BLaER1 (cell line): ENCODE measurements at regions not wholly inside any gene's neighbourhood (a gene's known extent, or its start where the extent isn't known, plus 50 kb on each side); places are given as distances from the start of the nearest gene placed in this dataset.

Source experiments
- H3K27ac ChIP-seq: shearing (Covaris generic); formaldehyde crosslinking; 2 replicates; pipeline ENCODE4 v1.8.1; 2022
- H3K27me3 ChIP-seq: shearing (Covaris generic); formaldehyde crosslinking; 2 replicates; pipeline ENCODE4 v1.8.1; 2022
- H3K36me3 ChIP-seq: shearing (Covaris generic); formaldehyde crosslinking; 2 replicates; pipeline ENCODE4 v1.8.1; 2022
- H3K4me1 ChIP-seq: shearing (Covaris generic); formaldehyde crosslinking; 2 replicates; pipeline ENCODE4 v1.8.1; 2022
- H3K4me2 ChIP-seq: shearing (Covaris generic); formaldehyde crosslinking; 2 replicates; pipeline ENCODE4 v1.8.1; 2022
- H3K4me3 ChIP-seq: shearing (Covaris generic); formaldehyde crosslinking; 2 replicates; pipeline ENCODE4 v1.8.1; 2022
- H3K9ac ChIP-seq: shearing (Covaris generic); formaldehyde crosslinking; 2 replicates; pipeline ENCODE4 v1.8.1; 2022
- H3K9me3 ChIP-seq: shearing (Covaris generic); formaldehyde crosslinking; 2 replicates; pipeline ENCODE4 v1.8.1; 2022
- H4K20me1 ChIP-seq: shearing (Covaris generic); formaldehyde crosslinking; 2 replicates; pipeline ENCODE4 v1.8.1; 2022
- Cebpa-rat ChIP-seq: shearing (Covaris generic); IDR thresholded peaks from 2 replicates; pipeline ENCODE4 v1.8.1; 2022

GRCh38 chr5:133797167-133797566, 171.3 kb downstream of the C5orf15 start:
- Histone ChIP-seq H3K9me3 (no peaks in the 10 kb centered on the region), H3K4me2 (no peak overlapping the region), H3K27ac (no peak overlapping the region), H3K4me3 (no peak overlapping the region), H3K4me1 (peaks cover 21% of the 10 kb centered on the region), H3K36me3 (no peaks in the 10 kb centered on the region), H4K20me1 (no peaks in the 10 kb centered on the region), H3K27me3 (no peaks in the 10 kb centered on the region), H3K9ac (no peak overlapping the region)
- TF ChIP-seq Cebpa-rat, result no peak

GRCh38 chr5:133796186-133796585, 172.2 kb downstream of the C5orf15 start:
- no peak overlapping the region for H3K4me2 ChIP-seq
- H3K27me3 ChIP-seq, result no peaks in the 10 kb centered on the region
- TF ChIP-seq Cebpa-rat, result no peak
- H3K4me3 ChIP-seq, result no peak overlapping the region
- no peaks in the 10 kb centered on the region for H4K20me1 ChIP-seq
- peaks cover 11% of the 10 kb centered on the region for H3K4me1 ChIP-seq
- no peak overlapping the region for H3K27ac ChIP-seq
- H3K36me3 ChIP-seq, result no peaks in the 10 kb centered on the region
- no peaks in the 10 kb centered on the region for H3K9me3 ChIP-seq
- H3K9ac ChIP-seq, result no peak overlapping the region

GRCh38 chr5:133794771-133795415, 173.5 kb downstream of the C5orf15 start:
- H3K27ac ChIP-seq, result no peak overlapping the region
- no peak for TF ChIP-seq Cebpa-rat
- H3K4me1 ChIP-seq, result no peaks in the 10 kb centered on the region
- no peak overlapping the region for H3K4me2 ChIP-seq
- H3K36me3 ChIP-seq, result no peaks in the 10 kb centered on the region
- H3K27me3 ChIP-seq, result no peaks in the 10 kb centered on the region
- H3K9ac ChIP-seq, result no peak overlapping the region
- no peaks in the 10 kb centered on the region for H4K20me1 ChIP-seq
- no peak overlapping the region for H3K4me3 ChIP-seq
- H3K9me3 ChIP-seq, result no peaks in the 10 kb centered on the region

DNA sequence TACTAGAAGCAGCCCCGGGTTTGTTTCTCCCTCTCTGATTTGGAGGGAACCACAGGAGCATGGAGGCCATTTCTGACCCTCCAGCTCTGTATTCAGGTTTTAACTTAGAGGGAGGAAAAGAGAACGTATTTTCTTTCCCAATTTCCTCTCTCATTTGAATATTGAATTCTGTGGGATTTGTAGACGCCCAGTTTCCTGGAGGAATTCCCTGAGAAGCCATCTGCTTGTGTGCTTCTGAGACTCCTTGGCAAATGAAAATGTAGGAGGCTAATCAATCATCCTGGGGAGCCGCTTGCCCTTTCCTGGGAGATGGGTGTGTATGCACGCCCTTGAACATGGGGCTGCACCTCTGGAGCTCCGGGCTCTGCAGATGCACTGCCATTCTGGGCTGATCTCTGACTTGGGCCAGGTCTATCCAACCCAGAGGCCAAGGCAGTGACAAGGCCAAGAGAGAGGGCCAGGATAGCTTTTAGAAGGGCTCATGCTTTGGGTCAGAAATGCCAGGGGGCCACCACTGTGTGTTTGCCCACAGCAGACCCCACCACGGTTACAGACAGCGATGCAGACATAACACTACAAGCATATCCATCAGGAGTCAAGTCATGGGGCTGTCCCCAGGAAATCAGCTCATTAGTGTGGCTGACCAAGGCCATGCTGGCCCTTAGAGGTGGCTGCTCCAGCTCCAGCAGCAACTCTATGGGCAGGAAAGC, 174.5 kb downstream of the C5orf15 start:
- H3K4me3 ChIP-seq, result no peak overlapping the region
- H3K4me2 ChIP-seq, result no peak overlapping the region
- no peaks in the 10 kb centered on the region for H3K4me1 ChIP-seq
- no peaks in the 10 kb centered on the region for H3K36me3 ChIP-seq
- no peaks in the 10 kb centered on the region for H4K20me1 ChIP-seq
- no peaks in the 10 kb centered on the region for H3K27me3 ChIP-seq
- H3K9ac ChIP-seq, result no peak overlapping the region
- no peak for TF ChIP-seq Cebpa-rat
- no peaks in the 10 kb centered on the region for H3K9me3 ChIP-seq
- H3K27ac ChIP-seq, result no peak overlapping the region

GRCh38 chr5:133792655-133793054, 175.8 kb downstream of the C5orf15 start:
- Histone ChIP-seq H3K4me1 (no peaks in the 10 kb centered on the region), H3K9ac (no peak overlapping the region), H3K36me3 (no peaks in the 10 kb centered on the region), H3K27me3 (no peaks in the 10 kb centered on the region), H4K20me1 (no peaks in the 10 kb centered on the region), H3K4me3 (no peak overlapping the region), H3K9me3 (no peaks in the 10 kb centered on the region), H3K27ac (no peak overlapping the region), H3K4me2 (no peak overlapping the region)
- TF ChIP-seq Cebpa-rat, result no peak

- Histone ChIP-seq H3K27ac (no peak overlapping the region), H3K4me1 (no peaks in the 10 kb centered on the region), H3K4me2 (no peak overlapping the region), H3K27me3 (no peaks in the 10 kb centered on the region), H3K9me3 (no peaks in the 10 kb centered on the region), H3K36me3 (no peaks in the 10 kb centered on the region), H4K20me1 (no peaks in the 10 kb centered on the region), H3K9ac (no peak overlapping the region), H3K4me3 (no peak overlapping the region)
- no peak for TF ChIP-seq Cebpa-rat
These were observed 176.4 kb downstream of the C5orf15 start for GRCh38 chr5:133792024-133792423.

GRCh38 chr5:133790898-133791297, 177.5 kb downstream of the C5orf15 start:
- no peak for TF ChIP-seq Cebpa-rat
- H3K4me2 ChIP-seq, result no peak overlapping the region

DNA sequence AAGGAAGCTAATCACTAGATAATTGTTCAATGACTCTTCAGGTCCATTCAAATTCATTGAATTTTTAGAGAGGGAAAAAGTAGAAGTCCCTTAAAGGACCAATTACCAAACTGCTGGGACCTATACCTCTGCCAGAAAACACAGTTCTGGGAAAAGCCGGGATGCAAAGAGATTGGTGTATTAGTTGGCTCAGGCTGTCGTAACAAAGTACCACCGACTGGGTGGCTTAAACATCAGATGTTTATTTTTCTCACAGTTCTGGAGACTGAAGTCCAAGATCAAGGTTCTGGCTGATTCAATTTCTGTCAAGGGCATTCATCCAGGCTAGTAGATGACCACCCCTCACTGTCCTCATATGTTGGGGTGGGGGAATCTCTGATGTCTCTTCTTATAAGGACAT, 177.1 kb upstream of the FSTL4 start:
- TF ChIP-seq Cebpa-rat, result no peak
- Histone ChIP-seq H3K36me3 (no peaks in the 10 kb centered on the region; the same call in 1 of the 2 replicates), H3K27me3 (no peaks in the 10 kb centered on the region), H3K4me3 (no peak overlapping the region), H3K4me1 (no peaks in the 10 kb centered on the region), H3K27ac (no peak overlapping the region), H3K4me2 (no peak overlapping the region), H4K20me1 (no peaks in the 10 kb centered on the region), H3K9me3 (peaks cover 7% of the 10 kb centered on the region; the same call in 1 of the 2 replicates), H3K9ac (no peak overlapping the region)

More at GRCh38 chr5:133790898-133791297, 177.5 kb downstream of the C5orf15 start:
- Histone ChIP-seq H4K20me1 (no peaks in the 10 kb centered on the region), H3K4me3 (no peak overlapping the region), H3K27me3 (no peaks in the 10 kb centered on the region), H3K27ac (no peak overlapping the region), H3K36me3 (no peaks in the 10 kb centered on the region), H3K9me3 (no peaks in the 10 kb centered on the region), H3K4me1 (no peaks in the 10 kb centered on the region), H3K9ac (no peak overlapping the region)

DNA sequence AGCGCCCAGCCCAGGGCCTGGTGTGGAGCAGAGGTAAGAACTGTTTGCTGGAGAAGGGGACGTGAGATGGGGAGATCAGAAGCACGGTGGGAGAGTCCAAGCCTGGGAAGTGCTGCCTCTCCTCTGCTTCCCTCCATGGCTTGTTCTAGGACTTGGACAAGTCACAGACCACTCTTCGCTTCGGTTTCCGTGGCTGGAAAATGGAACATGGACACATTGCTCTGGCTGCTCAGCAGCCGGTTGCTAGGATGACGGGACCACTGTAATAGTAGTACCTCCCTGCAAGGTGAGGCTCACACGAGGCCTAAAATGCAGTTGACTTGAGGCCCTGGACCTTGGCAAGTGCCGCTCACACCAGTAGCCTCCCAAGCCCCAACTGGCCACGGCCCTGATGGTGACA, 175.8 kb upstream of the FSTL4 start:
- peaks cover 7% of the 10 kb centered on the region; the same call in 1 of the 2 replicates for H3K9me3 ChIP-seq
- H3K36me3 ChIP-seq, result no peaks in the 10 kb centered on the region; the same call in 1 of the 2 replicates
- TF ChIP-seq Cebpa-rat, result no peak
- H4K20me1 ChIP-seq, result no peaks in the 10 kb centered on the region
- H3K4me3 ChIP-seq, result no peak overlapping the region
- no peaks in the 10 kb centered on the region for H3K4me1 ChIP-seq
- H3K4me2 ChIP-seq, result no peak overlapping the region
- no peak overlapping the region for H3K9ac ChIP-seq
- H3K27me3 ChIP-seq, result no peaks in the 10 kb centered on the region
- H3K27ac ChIP-seq, result no peak overlapping the region

DNA sequence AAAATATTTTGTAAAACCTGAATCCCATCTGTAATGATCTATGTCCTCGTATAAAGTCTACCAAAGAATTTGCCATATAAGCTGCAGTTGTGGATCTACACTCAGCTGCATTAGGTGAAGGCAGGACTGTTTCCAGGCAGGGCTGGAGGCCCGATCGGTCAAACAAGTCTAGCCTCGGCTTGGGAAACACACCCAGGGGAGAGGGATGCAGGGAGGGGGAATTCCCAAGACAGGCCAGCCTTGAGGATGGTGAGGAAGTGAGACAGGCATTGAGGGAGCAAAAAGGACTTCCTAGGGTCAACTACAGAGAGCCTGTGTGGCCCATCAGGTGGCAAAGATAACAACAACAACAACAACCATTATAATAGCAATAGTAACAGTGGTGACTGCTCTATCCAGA, 174.1 kb upstream of the FSTL4 start:
- Histone ChIP-seq H3K27ac (no peak overlapping the region), H3K36me3 (no peaks in the 10 kb centered on the region; the same call in 1 of the 2 replicates), H4K20me1 (no peaks in the 10 kb centered on the region), H3K9me3 (peaks cover 7% of the 10 kb centered on the region; the same call in 1 of the 2 replicates), H3K27me3 (no peaks in the 10 kb centered on the region), H3K4me3 (no peak overlapping the region), H3K9ac (no peak overlapping the region), H3K4me1 (no peaks in the 10 kb centered on the region), H3K4me2 (no peak overlapping the region)
- no peak for TF ChIP-seq Cebpa-rat
